Neural crest cell (in vitro differentiated cells): ENCODE measurements at regions not wholly inside any gene's neighbourhood (a gene's known extent, or its start where the extent isn't known, plus 50 kb on each side); places are given as distances from the start of the nearest gene placed in this dataset.
A peak's percentile ranks its signal among the peaks of the same experiment; 100 is the strongest.

Experiments
- DNase-seq: peaks from one replicate; pipeline ENCODE4 v3.0.0; 2021; ENCODE audit warnings: low read depth, mixed read lengths, low spot score
- H3K27ac Mint-ChIP-seq: one replicate; pipeline ENCODE4 v1.8.0; 2021; ENCODE audit warnings: mild to moderate bottlenecking, mixed read lengths; ENCODE audit not compliant: unreplicated experiment
- H3K27me3 Mint-ChIP-seq: 2 replicates; pipeline ENCODE4 v1.8.0; 2021; ENCODE audit warnings: low read depth, mild to moderate bottlenecking, mixed read lengths
- H3K36me3 Mint-ChIP-seq: 2 replicates; pipeline ENCODE4 v1.8.0; 2021; ENCODE audit warnings: low read depth, mild to moderate bottlenecking, mixed read lengths
- H3K4me1 Mint-ChIP-seq: 2 replicates; pipeline ENCODE4 v1.8.0; 2021; ENCODE audit warnings: mixed read lengths
- H3K4me3 Mint-ChIP-seq: one replicate; pipeline ENCODE4 v1.8.0; 2021; ENCODE audit warnings: mild to moderate bottlenecking, mixed read lengths
- H3K9me3 Mint-ChIP-seq: 2 replicates; pipeline ENCODE4 v1.8.0; 2021; ENCODE audit warnings: mixed read lengths
- TF ChIP-seq, protein P1 (sequence below): fragments of 200-600 bp; sonication (generic); conservative IDR thresholded peaks from 2 replicates; pipeline ENCODE4 v1.5.0; 2021; ENCODE audit warnings: antibody characterized with exemption, mild to moderate bottlenecking

- Mint-ChIP-seq H3K27me3 (no peaks in the 10 kb centered on the region), H3K4me3 (no peak overlapping the region), H3K27ac (no peak overlapping the region), H3K4me1 (peaks cover 13% of the 10 kb centered on the region), H3K9me3 (no peaks in the 10 kb centered on the region), H3K36me3 (no peaks in the 10 kb centered on the region)
- DNase-seq: no peak
- TF ChIP-seq, protein P1, sequence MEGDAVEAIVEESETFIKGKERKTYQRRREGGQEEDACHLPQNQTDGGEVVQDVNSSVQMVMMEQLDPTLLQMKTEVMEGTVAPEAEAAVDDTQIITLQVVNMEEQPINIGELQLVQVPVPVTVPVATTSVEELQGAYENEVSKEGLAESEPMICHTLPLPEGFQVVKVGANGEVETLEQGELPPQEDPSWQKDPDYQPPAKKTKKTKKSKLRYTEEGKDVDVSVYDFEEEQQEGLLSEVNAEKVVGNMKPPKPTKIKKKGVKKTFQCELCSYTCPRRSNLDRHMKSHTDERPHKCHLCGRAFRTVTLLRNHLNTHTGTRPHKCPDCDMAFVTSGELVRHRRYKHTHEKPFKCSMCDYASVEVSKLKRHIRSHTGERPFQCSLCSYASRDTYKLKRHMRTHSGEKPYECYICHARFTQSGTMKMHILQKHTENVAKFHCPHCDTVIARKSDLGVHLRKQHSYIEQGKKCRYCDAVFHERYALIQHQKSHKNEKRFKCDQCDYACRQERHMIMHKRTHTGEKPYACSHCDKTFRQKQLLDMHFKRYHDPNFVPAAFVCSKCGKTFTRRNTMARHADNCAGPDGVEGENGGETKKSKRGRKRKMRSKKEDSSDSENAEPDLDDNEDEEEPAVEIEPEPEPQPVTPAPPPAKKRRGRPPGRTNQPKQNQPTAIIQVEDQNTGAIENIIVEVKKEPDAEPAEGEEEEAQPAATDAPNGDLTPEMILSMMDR: no peak
Measured at GRCh38 chr3:154025007-154025406, 96.2 kb upstream of the ARHGEF26 start.

GRCh38 chr3:154029926-154030325 lies 91.3 kb upstream of the ARHGEF26 start:
- TF ChIP-seq, protein P1: no peak
- Mint-ChIP-seq H3K9me3 (no peaks in the 10 kb centered on the region), H3K4me1 (peaks cover 5% of the 10 kb centered on the region), H3K27me3 (no peaks in the 10 kb centered on the region), H3K36me3 (no peaks in the 10 kb centered on the region), H3K27ac (no peak overlapping the region), H3K4me3 (no peak overlapping the region)
- no peak for DNase-seq

DNA sequence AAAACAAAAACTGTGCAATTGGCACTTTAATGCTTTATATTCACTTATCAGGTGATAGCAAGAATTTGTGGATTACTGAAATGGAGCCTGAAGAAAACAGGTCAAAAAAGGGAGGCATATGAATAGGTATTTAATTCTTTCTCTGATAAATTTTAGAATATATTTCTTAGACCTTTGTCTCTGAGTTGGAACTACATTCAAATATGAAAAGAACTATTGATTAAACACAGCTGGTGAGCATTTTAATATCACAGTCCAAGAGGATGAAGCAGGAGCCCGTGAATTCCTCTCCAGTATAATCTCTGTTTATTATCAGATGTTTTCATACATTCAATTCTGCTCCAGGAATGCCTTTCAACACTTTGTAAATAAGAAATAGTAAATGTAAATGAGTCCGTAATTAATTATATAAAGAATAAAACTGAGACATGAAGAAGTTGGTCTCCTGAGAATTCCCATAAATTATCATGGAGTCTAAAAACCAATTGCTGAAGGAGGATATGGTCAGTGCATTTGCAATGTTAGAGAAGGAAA lies 86.3 kb upstream of the ARHGEF26 start:
- Mint-ChIP-seq H3K27ac (no peak overlapping the region), H3K9me3 (no peaks in the 10 kb centered on the region), H3K4me1 (peaks cover 5% of the 10 kb centered on the region), H3K27me3 (no peaks in the 10 kb centered on the region), H3K36me3 (no peaks in the 10 kb centered on the region), H3K4me3 (no peak overlapping the region)
- TF ChIP-seq, protein P1: no peak
- DNase-seq: no peak

GRCh38 chr3:154040283-154040682 lies 80.9 kb upstream of the ARHGEF26 start:
- Mint-ChIP-seq H3K27ac (no peak overlapping the region), H3K36me3 (no peaks in the 10 kb centered on the region), H3K9me3 (no peaks in the 10 kb centered on the region), H3K27me3 (no peaks in the 10 kb centered on the region), H3K4me3 (no peak overlapping the region), H3K4me1 (no peaks in the 10 kb centered on the region)
- DNase-seq: no peak
- TF ChIP-seq, protein P1: peak; percentile 62

DNA sequence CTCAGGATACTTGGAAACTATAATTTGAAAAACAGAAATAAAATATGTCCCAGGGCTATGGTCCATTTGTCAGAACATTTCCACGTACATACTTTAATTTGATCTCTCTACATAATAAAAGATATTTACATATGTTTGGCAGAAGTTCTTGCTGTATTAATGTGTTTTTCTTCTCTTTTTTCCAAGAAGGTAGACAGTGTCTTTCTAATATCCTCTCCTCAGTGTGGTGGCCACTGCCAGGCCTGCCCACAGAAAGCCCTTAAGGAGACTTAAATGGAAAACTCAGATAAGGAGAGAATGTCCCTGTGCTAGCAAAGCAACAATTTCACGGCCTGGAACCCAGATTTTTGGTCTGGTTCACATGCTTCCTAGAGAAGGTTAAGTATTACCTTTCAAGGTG lies 76.5 kb upstream of the ARHGEF26 start:
- no peaks in the 10 kb centered on the region for H3K36me3 Mint-ChIP-seq
- no peaks in the 10 kb centered on the region for H3K4me1 Mint-ChIP-seq
- no peak overlapping the region for H3K4me3 Mint-ChIP-seq
- TF ChIP-seq, protein P1: no peak
- H3K27ac Mint-ChIP-seq: no peak overlapping the region
- H3K9me3 Mint-ChIP-seq: no peaks in the 10 kb centered on the region
- no peaks in the 10 kb centered on the region for H3K27me3 Mint-ChIP-seq
- no peak for DNase-seq

- Mint-ChIP-seq H3K9me3 (peaks cover 6% of the 10 kb centered on the region), H3K27ac (no peak overlapping the region), H3K36me3 (no peaks in the 10 kb centered on the region), H3K4me1 (no peaks in the 10 kb centered on the region), H3K27me3 (no peaks in the 10 kb centered on the region), H3K4me3 (no peak overlapping the region)
- DNase-seq: no peak
- TF ChIP-seq, protein P1: no peak
Measured at GRCh38 chr3:154050216-154050615, 71.0 kb upstream of the ARHGEF26 start.
